ENCODE measurements at regions not wholly inside any gene's neighbourhood (a gene's known extent, or its start where the extent isn't known, plus 50 kb on each side); places are given as distances from the start of the nearest gene placed in this dataset.

DNA sequence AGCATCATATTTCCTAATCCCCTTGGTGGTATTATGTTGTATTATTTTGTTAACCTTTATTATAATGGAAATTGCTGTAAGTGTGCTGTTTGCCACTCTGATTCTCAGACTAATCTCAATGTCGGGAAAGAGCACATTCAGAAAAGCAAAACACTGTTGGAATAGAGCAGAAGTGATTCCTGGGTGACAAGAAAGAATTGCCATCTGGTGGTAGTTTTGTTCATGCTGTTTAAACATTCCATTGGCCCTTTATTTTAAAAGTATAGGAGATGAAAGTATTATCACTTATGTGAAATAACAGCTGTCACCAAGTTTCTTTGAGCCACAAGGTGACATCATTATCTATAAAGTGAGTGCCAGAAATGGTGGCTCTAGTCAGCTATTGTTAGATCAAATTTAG lies 301.3 kb upstream of the SGCD start:
- TF ChIP-seq, protein P1, sequence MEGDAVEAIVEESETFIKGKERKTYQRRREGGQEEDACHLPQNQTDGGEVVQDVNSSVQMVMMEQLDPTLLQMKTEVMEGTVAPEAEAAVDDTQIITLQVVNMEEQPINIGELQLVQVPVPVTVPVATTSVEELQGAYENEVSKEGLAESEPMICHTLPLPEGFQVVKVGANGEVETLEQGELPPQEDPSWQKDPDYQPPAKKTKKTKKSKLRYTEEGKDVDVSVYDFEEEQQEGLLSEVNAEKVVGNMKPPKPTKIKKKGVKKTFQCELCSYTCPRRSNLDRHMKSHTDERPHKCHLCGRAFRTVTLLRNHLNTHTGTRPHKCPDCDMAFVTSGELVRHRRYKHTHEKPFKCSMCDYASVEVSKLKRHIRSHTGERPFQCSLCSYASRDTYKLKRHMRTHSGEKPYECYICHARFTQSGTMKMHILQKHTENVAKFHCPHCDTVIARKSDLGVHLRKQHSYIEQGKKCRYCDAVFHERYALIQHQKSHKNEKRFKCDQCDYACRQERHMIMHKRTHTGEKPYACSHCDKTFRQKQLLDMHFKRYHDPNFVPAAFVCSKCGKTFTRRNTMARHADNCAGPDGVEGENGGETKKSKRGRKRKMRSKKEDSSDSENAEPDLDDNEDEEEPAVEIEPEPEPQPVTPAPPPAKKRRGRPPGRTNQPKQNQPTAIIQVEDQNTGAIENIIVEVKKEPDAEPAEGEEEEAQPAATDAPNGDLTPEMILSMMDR (IDR thresholded peaks at IDR 0.05; ENCODE audit: low read length) = no peak
- no peak for TF ChIP-seq EZH2 (optimal IDR thresholded peaks at IDR 0.05; ENCODE audit: low read depth, low read length)

Data from MM.1S (cell line).